HG02678 (cell line): ENCODE measurements at regions not wholly inside any gene's neighbourhood (a gene's known extent, or its start where the extent isn't known, plus 50 kb on each side); places are given as distances from the start of the nearest gene placed in this dataset.

Experiments used
- ATAC-seq: cut with Tn5 transposase; IDR thresholded peaks from one replicate; pipeline ENCODE4 v1.9.1; 2021; ENCODE audit warnings: mild to moderate bottlenecking, moderate library complexity; ENCODE audit not compliant: unreplicated experiment

- no peak for ATAC-seq
Observed at GRCh38 chr4:142960867-142961644, 115.0 kb upstream of the INPP4B start.

- peak; percentile 60 for ATAC-seq
Observed at GRCh38 chr4:142961866-142962265, 115.8 kb upstream of the INPP4B start.

GRCh38 chr4:142974328-142974727 lies 128.2 kb upstream of the INPP4B start:
- ATAC-seq = no peak

- ATAC-seq = no peak
Observed at GRCh38 chr4:142975618-142976017, 129.5 kb upstream of the INPP4B start.

GRCh38 chr4:142976482-142976881 lies 130.4 kb upstream of the INPP4B start:
- ATAC-seq = no peak

GRCh38 chr4:142977182-142977581 lies 131.1 kb upstream of the INPP4B start:
- ATAC-seq = no peak

GRCh38 chr4:142983065-142983464 lies 137.0 kb upstream of the INPP4B start:
- no peak for ATAC-seq

GRCh38 chr4:142983589-142983988 lies 137.5 kb upstream of the INPP4B start:
- no peak for ATAC-seq

GRCh38 chr4:142984871-142985585 lies 138.9 kb upstream of the INPP4B start:
- ATAC-seq = no peak

- no peak for ATAC-seq
Observed at GRCh38 chr4:143016171-143016570, 168.5 kb upstream of the USP38 start.

GRCh38 chr4:143017210-143017609 lies 167.5 kb upstream of the USP38 start:
- no peak for ATAC-seq

GRCh38 chr4:143019351-143019750 lies 165.4 kb upstream of the USP38 start:
- no peak for ATAC-seq

GRCh38 chr4:143021384-143021783 lies 163.3 kb upstream of the USP38 start:
- ATAC-seq = peak; percentile 79

GRCh38 chr4:143023239-143023918 lies 161.3 kb upstream of the USP38 start:
- peak; percentile 31 for ATAC-seq

- ATAC-seq = peak; percentile 44
Observed at GRCh38 chr4:143025081-143025704, 159.5 kb upstream of the USP38 start.

GRCh38 chr4:143026459-143027170 lies 158.1 kb upstream of the USP38 start:
- ATAC-seq = no peak

GRCh38 chr4:143035661-143036060 lies 149.1 kb upstream of the USP38 start:
- ATAC-seq = no peak

- no peak for ATAC-seq
Observed at GRCh38 chr4:143036443-143036842, 148.3 kb upstream of the USP38 start.

GRCh38 chr4:143046454-143046853 lies 138.3 kb upstream of the USP38 start:
- ATAC-seq = no peak

GRCh38 chr4:143046906-143047305 lies 137.8 kb upstream of the USP38 start:
- no peak for ATAC-seq

GRCh38 chr4:143054971-143055370 lies 129.7 kb upstream of the USP38 start:
- no peak for ATAC-seq
